OCI-LY1 (cell line): ENCODE measurements at regions not wholly inside any gene's neighbourhood (a gene's known extent, or its start where the extent isn't known, plus 50 kb on each side); places are given as distances from the start of the nearest gene placed in this dataset.

Experiments used
- CTCF ChIP-seq: fragments of 200-600 bp; sonication (generic), shearing (Covaris generic); IDR thresholded peaks from 2 replicates; pipeline ENCODE4 v1.5.1; 2017; ENCODE audit warnings: mild to moderate bottlenecking, antibody characterized with exemption, low read length, moderate library complexity, mixed read lengths
- EZH2 ChIP-seq: fragments of 200-600 bp; sonication (generic), shearing (Covaris generic); IDR thresholded peaks from 2 replicates; pipeline ENCODE4 v1.8.0; 2017; ENCODE audit warnings: borderline replicate concordance, mixed run types, mild to moderate bottlenecking, antibody characterized with exemption, low read length, moderate library complexity, mixed read lengths

DNA sequence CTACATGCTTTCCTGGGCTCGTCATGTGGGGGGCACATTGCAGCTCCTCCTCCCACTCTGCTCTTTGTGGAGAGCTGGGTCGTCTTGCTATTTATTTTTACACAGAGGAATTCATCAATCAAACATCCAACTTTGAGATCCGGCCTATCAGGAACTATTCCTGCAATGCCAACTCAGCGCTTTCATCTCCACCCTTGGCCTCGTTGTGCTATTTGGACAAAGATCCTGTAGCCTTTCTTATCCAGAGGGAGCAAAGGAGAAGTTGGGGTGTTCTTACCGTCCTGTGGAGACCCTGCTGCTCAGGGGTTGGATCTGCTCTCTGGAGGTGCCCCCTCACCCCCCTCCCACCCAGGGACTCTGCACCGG is 92.1 kb downstream of the ASB1 start:
- no peak for TF ChIP-seq CTCF
- no peak for TF ChIP-seq EZH2
